ENCODE measurements at regions not wholly inside any gene's neighbourhood (a gene's known extent, or its start where the extent isn't known, plus 50 kb on each side); places are given as distances from the start of the nearest gene placed in this dataset.

GRCh38 chr5:14959399-14960119 lies 88.0 kb upstream of the ANKH start:
- no peak overlapping the region for H3K4me3 ChIP-seq (ENCODE audit: low read depth, low read length)
- TF ChIP-seq CTCF (IDR thresholded peaks at IDR 0.05; ENCODE audit: low read depth, low read length, missing control alignments), result no peak
- in situ Hi-C loops (cut with HindIII; ENCODE audit: low sequenced_read_pairs), result no loop called here
- no peak for DNase-seq (ENCODE audit: low read depth)

DNA sequence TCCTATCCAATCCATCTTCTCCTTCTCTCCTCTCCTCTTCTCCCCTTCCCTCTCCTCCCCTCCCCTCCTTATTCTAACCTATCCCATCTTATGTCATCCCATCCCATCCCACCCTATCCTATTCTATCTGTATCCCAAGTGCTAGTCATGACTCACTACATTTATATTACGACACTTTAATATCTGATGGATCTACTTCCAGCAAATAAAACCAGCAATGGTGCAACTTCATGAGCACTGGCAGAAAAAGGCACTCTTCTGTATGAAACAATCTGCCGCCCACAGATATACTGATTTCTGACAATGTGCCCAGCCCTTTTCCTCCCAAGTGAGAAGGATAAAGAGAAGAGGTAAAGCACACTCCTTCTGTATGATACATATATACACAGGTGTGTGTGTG lies 86.6 kb upstream of the ANKH start:
- no peak for TF ChIP-seq CTCF (IDR thresholded peaks at IDR 0.05; ENCODE audit: low read depth, low read length, missing control alignments)
- DNase-seq (ENCODE audit: low read depth), result no peak
- in situ Hi-C loops (cut with HindIII; ENCODE audit: low sequenced_read_pairs), result no loop called here
- H3K4me3 ChIP-seq (ENCODE audit: low read depth, low read length), result no peak overlapping the region

DNA sequence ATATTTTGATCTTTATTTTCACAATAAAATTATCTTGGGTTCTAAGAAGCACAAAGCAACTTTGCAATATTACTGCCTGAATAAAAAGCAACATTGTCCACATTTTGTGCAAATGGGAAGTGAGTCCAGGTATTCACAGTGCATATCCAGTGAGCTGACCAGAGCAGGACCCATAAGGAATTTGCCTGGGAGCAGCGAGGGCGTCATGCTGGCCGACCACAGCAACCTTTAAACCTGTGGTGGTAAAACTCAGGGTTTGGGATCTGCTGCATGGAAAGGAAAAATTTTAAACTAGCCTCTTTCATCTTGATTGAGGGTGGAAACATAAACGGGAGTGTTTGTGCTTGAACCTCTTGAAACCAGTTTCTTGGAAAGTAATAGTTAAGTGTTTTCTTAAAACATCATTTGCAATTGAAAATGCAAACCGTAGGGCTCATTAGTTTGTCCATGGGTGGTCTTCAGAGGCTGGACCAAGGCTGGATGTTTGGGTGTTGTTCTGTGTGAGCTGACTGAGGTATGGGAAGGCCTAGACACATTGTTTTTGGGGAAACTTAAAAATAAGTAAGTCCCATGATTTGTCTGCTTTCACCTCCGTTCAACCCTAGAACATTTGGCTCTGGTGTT lies 85.0 kb upstream of the ANKH start:
- no peak for TF ChIP-seq CTCF (IDR thresholded peaks at IDR 0.05; ENCODE audit: low read depth, low read length, missing control alignments)
- no peak overlapping the region for H3K4me3 ChIP-seq (ENCODE audit: low read depth, low read length)
- in situ Hi-C loops (cut with HindIII; ENCODE audit: low sequenced_read_pairs), result no loop called here
- no peak for DNase-seq (ENCODE audit: low read depth)

DNA sequence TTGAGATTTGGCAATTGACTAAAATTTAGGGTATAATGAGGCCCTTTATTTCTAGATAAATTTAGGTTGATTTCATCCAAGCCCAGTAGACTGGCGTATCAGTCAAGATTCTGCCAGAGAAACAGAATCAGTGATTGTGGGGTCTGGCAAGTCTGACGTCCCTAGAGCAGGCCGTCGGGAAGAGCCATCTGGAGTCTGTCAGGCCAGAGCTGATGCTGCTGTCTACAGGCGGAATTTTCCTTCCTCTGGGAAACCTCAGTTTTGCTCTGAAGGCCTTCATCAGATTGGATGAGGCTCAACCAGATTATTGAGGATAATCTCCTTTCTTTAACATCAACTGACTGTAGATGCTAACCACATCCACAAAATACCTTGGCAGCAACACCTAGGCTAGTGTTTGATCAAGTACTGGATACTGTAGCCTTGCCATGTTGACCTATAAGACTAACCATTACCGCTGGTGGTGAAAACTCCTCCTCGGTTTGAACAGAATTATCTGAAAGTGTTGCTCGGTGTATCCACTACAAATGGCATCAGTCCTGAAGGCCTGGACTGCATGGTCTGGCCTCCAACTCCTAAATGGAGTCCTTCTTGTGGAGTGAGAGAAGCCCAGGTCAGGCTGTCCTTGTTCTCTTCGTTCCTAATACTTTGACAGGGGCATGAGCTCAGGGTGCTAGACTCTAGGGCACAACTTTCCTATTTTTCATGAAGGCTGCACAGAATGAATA lies 83.2 kb upstream of the ANKH start:
- H3K4me3 ChIP-seq (ENCODE audit: low read depth, low read length), result no peak overlapping the region
- TF ChIP-seq CTCF (IDR thresholded peaks at IDR 0.05; ENCODE audit: low read depth, low read length, missing control alignments), result no peak
- DNase-seq (ENCODE audit: low read depth), result no peak
- in situ Hi-C loops (cut with HindIII; ENCODE audit: low sequenced_read_pairs), result no loop called here

DNA sequence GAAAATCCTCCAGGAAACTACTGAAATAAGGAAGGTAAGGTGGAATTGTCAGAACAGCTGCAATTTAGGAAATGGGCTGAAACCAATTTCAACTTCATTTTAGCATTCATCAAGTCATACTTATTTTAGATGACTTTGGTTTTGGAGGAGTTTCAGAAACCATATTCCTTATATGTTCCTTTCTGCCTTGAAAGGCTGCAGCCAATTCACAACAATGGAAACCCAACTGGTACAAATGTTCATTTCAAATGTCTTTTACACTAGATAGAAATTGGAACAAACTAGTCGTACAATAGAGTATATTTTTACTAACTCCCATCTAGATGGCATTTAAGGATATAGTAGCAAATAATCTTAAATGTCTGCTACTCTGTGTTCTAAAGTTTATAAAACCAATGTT lies 82.6 kb upstream of the ANKH start:
- in situ Hi-C loops (cut with HindIII; ENCODE audit: low sequenced_read_pairs), result no loop called here
- H3K4me3 ChIP-seq (ENCODE audit: low read depth, low read length), result no peak overlapping the region
- no peak for TF ChIP-seq CTCF (IDR thresholded peaks at IDR 0.05; ENCODE audit: low read depth, low read length, missing control alignments)
- DNase-seq (ENCODE audit: low read depth), result no peak

- in situ Hi-C loops (cut with HindIII; ENCODE audit: low sequenced_read_pairs), result no loop called here
- no peak for TF ChIP-seq CTCF (IDR thresholded peaks at IDR 0.05; ENCODE audit: low read depth, low read length, missing control alignments)
- no peak for DNase-seq (ENCODE audit: low read depth)
- no peak overlapping the region for H3K4me3 ChIP-seq (ENCODE audit: low read depth, low read length)
Measured at GRCh38 chr5:14953075-14953607, 81.6 kb upstream of the ANKH start.
